Aorta (tissue), 5 donors: ENCODE measurements at regions not wholly inside any gene's neighbourhood (a gene's known extent, or its start where the extent isn't known, plus 50 kb on each side); places are given as distances from the start of the nearest gene placed in this dataset.

ENCODE experiments used
- ATAC-seq: fragments of 200-7000 bp; cut with Tn5 transposase; one replicate; pipeline ENCODE4 v1.9.1; 2022; ENCODE audit warnings: moderate library complexity; ENCODE audit not compliant: low FRiP score
- DNase-seq, 2 donors: peaks; one replicate each; pipeline ENCODE4 v3.0.0-alpha.2; 2020
- H3K27ac ChIP-seq, 2 donors: one replicate each; pipeline ENCODE4 v1.5.1; 2013; ENCODE audit warnings: low read length in 2 of 2, mild to moderate bottlenecking in 2 of 2, moderate library complexity in 2 of 2, control low read depth in 1 of 2, inconsistent platforms in 1 of 2, low read depth in 1 of 2
- H3K27me3 ChIP-seq, 2 donors: one replicate each; pipeline ENCODE4 v1.6.1; 2013; ENCODE audit warnings: control low read depth in 1 of 2, low read length in 1 of 2, mild to moderate bottlenecking in 1 of 2, moderate library complexity in 1 of 2; ENCODE audit not compliant: insufficient read depth in 2 of 2, control insufficient read depth in 1 of 2
- H3K36me3 ChIP-seq, 2 donors: one replicate each; pipeline ENCODE4 v1.6.1; 2013; ENCODE audit warnings: control low read depth in 1 of 2, low read length in 1 of 2, mild to moderate bottlenecking in 1 of 2; ENCODE audit not compliant: insufficient read depth in 2 of 2, control insufficient read depth in 1 of 2
- H3K4me1 ChIP-seq, 2 donors: one replicate each; pipeline ENCODE4 v1.6.1; 2013; ENCODE audit warnings: low read length in 2 of 2, control low read depth in 1 of 2, mild to moderate bottlenecking in 1 of 2, moderate library complexity in 1 of 2; ENCODE audit not compliant: insufficient read depth in 2 of 2, control insufficient read depth in 1 of 2
- H3K4me3 ChIP-seq, 2 donors: one replicate each; pipeline ENCODE4 v1.5.1; 2013; ENCODE audit warnings: low read length in 2 of 2, control low read depth in 1 of 2, mild to moderate bottlenecking in 1 of 2
- H3K9me3 ChIP-seq: one replicate; pipeline ENCODE4 v1.6.1; 2013; ENCODE audit warnings: mild to moderate bottlenecking, low read length; ENCODE audit not compliant: control insufficient read depth
- WGBS, 2 donors: extraction: QIAGEN DNeasy Blood & Tissue Kit; methylation state at CpG; one replicate each; pipeline ENCODE4 v1.1.7; 2013; 5-methylcytosine and 5-hydroxymethylcytosine counted together
- intact Hi-C, 2 donors: fragments of 100-400 bp; cut with DNase I; formaldehyde crosslinking; loops; one replicate each; pipeline versions ENCODE4 v1.14.2 to v1.15.0; 2022
- donor health status: healthy with polysubstance abuse.
- donor health status: Bipolar disorder and iron deficiency.
- donor health status: DM: no; HTN: no; CAD: no.
- donor health status: DM: no; HTN: no; CAD: no.
- donor health status: DM: yes; HTN: yes; CAD: no.

- H3K36me3 ChIP-seq: no peaks in the 10 kb centered on the region
- H3K27ac ChIP-seq: no peak overlapping the region
- DNase-seq (no peak), ATAC-seq (no peak)
- H3K4me3 ChIP-seq: no peak overlapping the region
- no peaks in the 10 kb centered on the region for H3K27me3 ChIP-seq
- H3K4me1 ChIP-seq: no peaks in the 10 kb centered on the region
- no peaks in the 10 kb centered on the region for H3K9me3 ChIP-seq
- intact Hi-C loops: no loop called here
These were observed 902.6 kb upstream of the GCFC2 start for GRCh38 chr2:76613330-76613729.

GRCh38 chr2:76612764-76613163 lies 902.0 kb upstream of the GCFC2 start:
- Histone ChIP-seq H3K27me3 (no peaks in the 10 kb centered on the region), H3K4me1 (no peaks in the 10 kb centered on the region), H3K4me3 (no peak overlapping the region), H3K36me3 (no peaks in the 10 kb centered on the region), H3K9me3 (no peaks in the 10 kb centered on the region), H3K27ac (no peak overlapping the region)
- DNase-seq: no peak
- no peak for ATAC-seq
- WGBS, 2 donors: 60 to 72% methylated on average over 2 of the region's 2 CpGs
- intact Hi-C loops: no loop called here

GRCh38 chr2:76610451-76610850 lies 899.7 kb upstream of the GCFC2 start:
- DNase-seq: no peak
- H3K9me3 ChIP-seq: no peaks in the 10 kb centered on the region
- no peak for ATAC-seq
- no peak overlapping the region for H3K4me3 ChIP-seq
- H3K27me3 ChIP-seq: no peaks in the 10 kb centered on the region
- intact Hi-C loops: no loop called here
- H3K4me1 ChIP-seq: no peaks in the 10 kb centered on the region
- no peak overlapping the region for H3K27ac ChIP-seq
- no peaks in the 10 kb centered on the region for H3K36me3 ChIP-seq
- WGBS, 2 donors: 61 to 66% methylated on average over 3 of the region's 3 CpGs

- whole genome bisulfite sequencing, 2 donors: 9 to 13% methylated on average over 4 of the region's 4 CpGs
- H3K27ac ChIP-seq: no peak overlapping the region
- no peaks in the 10 kb centered on the region for H3K36me3 ChIP-seq
- H3K4me1 ChIP-seq: no peaks in the 10 kb centered on the region
- no peaks in the 10 kb centered on the region for H3K27me3 ChIP-seq
- H3K9me3 ChIP-seq: no peaks in the 10 kb centered on the region
- intact Hi-C loops: loop anchor here in 1 of 2 donors (10.0 kb wide), 1 partner anchor 405 kb away; no protein-coding TSS in a partner anchor
- ATAC-seq: peak; percentile 62
- H3K4me3 ChIP-seq: no peak overlapping the region
- DNase-seq: no peak
These were observed 889.1 kb upstream of the GCFC2 start for GRCh38 chr2:76599732-76600368.

GRCh38 chr2:76584474-76584873 lies 873.8 kb upstream of the GCFC2 start:
- Histone ChIP-seq H3K27ac (no peak overlapping the region), H3K4me3 (no peak overlapping the region), H3K27me3 (no peaks in the 10 kb centered on the region), H3K36me3 (no peaks in the 10 kb centered on the region), H3K9me3 (no peaks in the 10 kb centered on the region), H3K4me1 (no peaks in the 10 kb centered on the region)
- WGBS, 2 donors: 68 to 74% methylated on average over 3 of the region's 3 CpGs
- intact Hi-C loops: no loop called here
- DNase-seq (no peak), ATAC-seq (no peak)

GRCh38 chr2:76579911-76580310 lies 869.2 kb upstream of the GCFC2 start:
- intact Hi-C loops: no loop called here

GRCh38 chr2:76572981-76573380 lies 862.3 kb upstream of the GCFC2 start:
- 61 to 70% methylated on average over 2 of the region's 2 CpGs for WGBS, 2 donors
- no peaks in the 10 kb centered on the region for H3K36me3 ChIP-seq
- H3K4me3 ChIP-seq: no peak overlapping the region
- ATAC-seq (no peak), DNase-seq (no peak)
- H3K27me3 ChIP-seq: no peaks in the 10 kb centered on the region
- no peak overlapping the region for H3K27ac ChIP-seq
- intact Hi-C loops: no loop called here
- no peaks in the 10 kb centered on the region for H3K4me1 ChIP-seq
- no peaks in the 10 kb centered on the region for H3K9me3 ChIP-seq

More at GRCh38 chr2:76579911-76580310, 869.2 kb upstream of the GCFC2 start:
- H3K27me3 ChIP-seq: no peaks in the 10 kb centered on the region
- no peak overlapping the region for H3K27ac ChIP-seq
- H3K36me3 ChIP-seq: no peaks in the 10 kb centered on the region
- DNase-seq (no peak), ATAC-seq (no peak)
- no peak overlapping the region for H3K4me3 ChIP-seq
- no peaks in the 10 kb centered on the region for H3K9me3 ChIP-seq
- no peaks in the 10 kb centered on the region for H3K4me1 ChIP-seq
- WGBS, 2 donors: 82 to 88% methylated on average over 3 of the region's 3 CpGs

GRCh38 chr2:76569819-76570218 lies 859.1 kb upstream of the GCFC2 start:
- intact Hi-C loops: no loop called here
- no peak for ATAC-seq
- WGBS, 2 donors: 59 to 64% methylated on average over 6 of the region's 6 CpGs

GRCh38 chr2:76567478-76567877 lies 856.8 kb upstream of the GCFC2 start:
- 80 to 81% methylated on average over 4 to 5 of the region's 5 CpGs for WGBS, 2 donors
- ATAC-seq (no peak), DNase-seq (no peak)
- no peaks in the 10 kb centered on the region for H3K9me3 ChIP-seq
- no peaks in the 10 kb centered on the region for H3K27me3 ChIP-seq
- H3K4me1 ChIP-seq: no peaks in the 10 kb centered on the region
- H3K27ac ChIP-seq: no peak overlapping the region
- H3K36me3 ChIP-seq: no peaks in the 10 kb centered on the region
- intact Hi-C loops: no loop called here
- no peak overlapping the region for H3K4me3 ChIP-seq

More at GRCh38 chr2:76569819-76570218, 859.1 kb upstream of the GCFC2 start:
- H3K9me3 ChIP-seq: no peaks in the 10 kb centered on the region
- DNase-seq: no peak
- H3K4me3 ChIP-seq: no peak overlapping the region
- no peak overlapping the region for H3K27ac ChIP-seq
- no peaks in the 10 kb centered on the region for H3K27me3 ChIP-seq
- H3K4me1 ChIP-seq: no peaks in the 10 kb centered on the region
- H3K36me3 ChIP-seq: no peaks in the 10 kb centered on the region
